ENCODE measurements at regions not wholly inside any gene's neighbourhood (a gene's known extent, or its start where the extent isn't known, plus 50 kb on each side); places are given as distances from the start of the nearest gene placed in this dataset.
"Not testable (repeated sequence)": the region's sequence is repeated elsewhere in the genome, so short reads cannot be mapped to it uniquely, and the experiment has no call there.

GRCh38 chr6:88459189-88459588 is 293.0 kb upstream of the CNR1 start:
- DNase-seq (ENCODE audit: extremely low read depth, low read depth): no peak

- no peak for DNase-seq (ENCODE audit: extremely low read depth, low read depth)
Observed at GRCh38 chr6:88458662-88459061, 292.5 kb upstream of the CNR1 start.

- no peak for DNase-seq (ENCODE audit: extremely low read depth, low read depth)
Observed at GRCh38 chr6:88456221-88456859, 290.2 kb upstream of the CNR1 start.

DNA sequence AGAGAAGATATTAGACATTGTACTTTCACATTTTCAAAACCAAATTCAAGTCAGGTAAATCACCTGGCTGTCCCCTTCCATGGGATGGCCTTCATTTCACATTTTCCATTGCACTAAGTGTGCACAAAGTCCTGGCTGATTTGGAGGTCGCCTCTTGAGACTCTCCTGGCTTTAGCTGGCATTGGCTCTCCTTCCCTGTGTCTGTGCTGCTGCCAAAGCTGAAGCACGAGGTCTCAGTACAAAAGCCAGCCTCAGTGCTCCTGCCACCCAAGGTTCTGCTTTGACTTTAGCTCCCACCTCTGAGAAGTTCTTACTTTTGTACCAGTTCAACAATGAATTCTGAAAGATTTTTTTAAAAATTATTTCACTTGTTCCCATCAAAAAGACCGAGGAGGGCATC is 289.2 kb upstream of the CNR1 start:
- DNase-seq (ENCODE audit: extremely low read depth, low read depth): no peak

- DNase-seq (ENCODE audit: extremely low read depth, low read depth): no peak
Observed at GRCh38 chr6:88454658-88455057, 288.5 kb upstream of the CNR1 start.

- DNase-seq (ENCODE audit: extremely low read depth, low read depth): no peak
Observed at GRCh38 chr6:88449770-88450169, 283.6 kb upstream of the CNR1 start.

DNA sequence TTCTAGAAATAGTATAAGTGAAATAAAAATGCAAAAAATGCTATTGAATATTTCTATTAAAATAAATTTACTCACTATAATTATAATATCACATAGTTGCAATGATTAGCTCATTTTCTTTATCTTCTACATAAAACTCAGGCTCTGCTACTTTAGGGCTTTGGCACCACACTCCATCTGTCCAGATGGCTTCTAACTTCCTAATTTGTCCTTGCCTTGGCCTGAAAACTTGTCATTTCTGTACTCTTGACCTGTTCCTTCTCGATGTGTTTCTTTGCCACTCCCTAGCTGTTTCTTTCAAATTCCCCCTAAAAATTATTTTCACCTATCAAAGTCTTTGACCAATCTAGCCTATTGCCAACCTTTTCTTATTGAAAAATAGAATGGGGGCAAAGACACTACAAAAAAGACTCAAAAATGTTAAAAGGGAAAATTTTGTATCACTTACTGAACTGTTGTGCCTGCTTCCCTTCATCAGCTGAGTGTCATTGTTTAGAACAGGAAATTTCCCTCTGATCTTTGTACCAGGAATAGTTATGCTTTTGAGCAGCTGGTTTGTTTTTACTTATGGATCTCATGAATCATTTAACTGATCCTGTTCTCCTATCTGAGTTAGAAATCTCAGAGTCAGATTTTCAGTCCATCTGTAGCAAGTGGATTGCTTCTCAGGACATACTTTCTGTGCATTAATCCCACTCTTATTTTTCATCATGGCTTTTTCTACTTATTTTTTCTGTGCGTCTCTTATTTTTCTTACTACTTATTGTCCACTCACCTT is 279.2 kb upstream of the CNR1 start:
- no peak for DNase-seq (ENCODE audit: extremely low read depth, low read depth)

DNA sequence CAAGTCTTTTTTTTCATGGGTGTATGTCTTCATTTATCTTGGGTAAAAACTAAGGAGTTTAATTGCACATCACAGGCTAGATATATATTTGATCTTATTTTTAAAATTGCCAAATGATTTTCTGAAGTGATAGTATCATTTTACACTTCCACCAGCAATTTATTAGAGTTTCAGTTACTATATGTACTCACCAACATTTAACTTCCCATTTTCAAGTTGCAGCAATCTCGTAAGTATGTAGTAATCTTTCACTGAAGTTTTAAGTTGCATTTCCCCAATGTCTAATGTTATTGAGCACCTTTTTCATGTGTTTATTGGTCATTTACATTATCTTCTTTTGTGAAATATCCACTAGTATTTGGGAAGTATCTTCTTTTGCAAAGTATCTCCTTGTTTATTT is 277.4 kb upstream of the CNR1 start:
- DNase-seq (ENCODE audit: extremely low read depth, low read depth): no peak

DNA sequence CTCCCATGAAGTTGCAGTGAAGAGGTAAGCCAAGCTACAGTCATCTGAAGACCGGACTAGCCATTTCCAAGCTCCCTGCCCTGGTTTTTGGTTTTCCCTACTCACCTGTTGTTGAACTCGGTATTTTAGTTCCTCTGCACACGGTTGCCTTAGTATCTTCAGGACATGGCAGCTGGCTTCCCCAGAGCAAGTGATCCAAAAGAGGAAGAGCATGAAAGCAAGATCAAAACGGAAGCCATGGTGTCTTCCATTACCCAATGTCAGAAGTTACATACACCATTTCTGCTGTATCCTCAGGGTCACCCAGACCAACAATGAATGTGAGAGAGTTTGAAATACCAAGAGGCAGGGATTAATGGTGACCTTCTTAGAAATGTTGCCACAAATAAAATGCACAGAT is 276.6 kb upstream of the CNR1 start:
- DNase-seq (ENCODE audit: extremely low read depth, low read depth): no peak

GRCh38 chr6:88441346-88441745 is 275.2 kb upstream of the CNR1 start:
- no peak for DNase-seq (ENCODE audit: extremely low read depth, low read depth)

DNA sequence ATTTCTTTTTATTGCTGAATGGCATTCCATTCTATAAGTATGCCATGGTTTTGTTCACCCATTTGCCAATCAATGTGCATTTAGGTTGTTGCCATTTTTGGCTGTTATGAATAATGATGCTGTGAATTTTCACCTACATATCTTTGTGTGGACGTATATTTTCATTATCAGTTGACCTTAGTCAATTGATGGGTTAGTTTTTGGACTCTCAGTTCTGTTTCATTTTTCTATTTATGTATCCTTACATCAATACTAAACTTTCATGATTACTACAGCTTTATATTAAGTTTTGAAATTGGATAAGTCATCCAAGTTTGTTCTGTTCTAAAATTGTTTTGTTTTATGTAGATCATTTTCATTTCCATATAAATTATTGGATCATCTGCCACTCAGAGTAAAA is 261.9 kb upstream of the CNR1 start:
- DNase-seq (ENCODE audit: extremely low read depth, low read depth): no peak

GRCh38 chr6:88426005-88426404 is 259.9 kb upstream of the CNR1 start:
- no peak for DNase-seq (ENCODE audit: extremely low read depth, low read depth)

DNA sequence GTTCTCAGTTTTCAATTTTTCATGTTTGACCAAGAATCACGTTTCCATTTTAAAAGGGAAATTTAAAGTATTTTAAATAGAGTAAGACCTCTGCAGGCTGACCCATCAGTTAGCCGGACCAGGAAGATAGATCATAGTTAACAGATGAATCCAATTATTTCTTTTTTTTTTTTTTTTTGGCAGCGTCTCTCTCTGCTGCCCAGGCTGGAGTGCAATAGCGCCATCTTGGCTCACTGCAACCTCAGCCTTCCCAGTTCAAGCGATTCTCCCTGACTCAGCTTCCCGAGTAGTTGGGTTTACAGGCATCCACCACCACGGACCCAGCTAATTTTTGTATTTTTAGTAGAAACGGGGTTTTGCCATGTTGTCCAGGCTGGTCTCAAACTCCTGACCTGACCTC is 256.7 kb upstream of the CNR1 start:
- peak; percentile 3 for DNase-seq (ENCODE audit: extremely low read depth, low read depth)

DNA sequence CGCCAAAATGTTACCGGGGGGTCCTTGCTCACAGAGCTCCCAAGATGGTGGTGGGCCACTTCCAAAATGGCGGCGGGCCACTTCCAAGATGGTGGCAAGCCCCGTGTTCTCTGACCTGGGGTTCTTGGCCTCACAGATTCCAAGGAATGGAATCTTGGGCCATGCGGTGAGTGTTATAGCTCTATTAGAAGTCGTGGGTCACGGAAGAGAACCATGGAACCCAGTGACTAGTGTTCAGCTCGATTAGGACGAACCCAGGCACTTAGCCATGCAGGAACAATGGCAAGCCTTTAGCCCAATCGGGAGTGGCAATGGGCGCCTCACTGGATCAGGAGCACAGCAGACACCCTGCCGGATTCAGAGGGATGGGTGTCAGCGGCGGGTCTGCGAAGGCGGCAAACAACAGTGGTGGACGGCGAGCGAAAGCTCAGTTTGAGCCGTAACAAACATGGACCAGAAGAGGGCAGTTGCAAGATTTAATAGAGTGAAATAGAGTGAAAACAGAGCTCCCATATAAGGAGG is 254.9 kb upstream of the CNR1 start:
- DNase-seq (ENCODE audit: extremely low read depth, low read depth): not testable (repeated sequence)

DNA sequence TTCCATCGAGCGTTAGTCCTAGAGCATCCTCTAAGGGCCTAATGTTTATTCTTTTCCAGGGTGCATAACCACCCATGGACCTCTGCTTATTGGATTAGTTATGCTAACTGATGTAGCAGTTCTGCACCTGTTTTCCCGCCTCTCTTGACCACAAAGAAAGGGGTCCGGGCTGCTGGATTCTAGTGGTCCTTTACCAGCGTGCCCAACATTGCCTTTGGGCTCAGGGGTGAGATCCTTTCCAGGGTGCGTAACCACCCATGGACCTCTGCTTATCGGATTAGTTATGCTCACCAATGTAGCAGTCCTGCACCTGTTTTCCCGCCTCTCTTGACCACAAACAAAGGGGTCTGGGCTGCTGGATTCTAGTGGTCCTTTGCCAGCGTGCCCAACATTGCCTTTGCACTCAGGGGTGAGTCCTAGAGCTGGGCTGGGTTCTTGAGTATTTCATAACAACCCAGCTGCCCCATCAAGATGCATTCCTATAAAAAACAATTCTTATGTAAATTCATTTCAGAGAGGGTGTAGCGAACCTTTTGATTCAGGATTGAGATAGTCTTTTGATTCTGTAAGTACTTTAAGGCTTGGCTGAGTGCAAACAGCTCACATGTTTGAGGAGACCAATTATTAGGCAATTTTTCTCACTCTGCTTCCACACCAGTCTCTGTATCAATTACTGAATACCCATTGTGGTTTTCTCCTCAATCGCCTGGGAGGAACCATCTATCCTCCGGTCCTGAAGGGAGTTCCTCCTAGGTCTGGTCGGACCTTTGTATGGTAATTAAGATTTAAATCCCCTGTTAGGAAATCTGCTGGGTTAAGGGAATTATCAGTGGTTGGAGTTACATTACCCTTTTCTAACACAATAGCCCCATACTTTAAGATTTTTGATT is 253.0 kb upstream of the CNR1 start:
- not testable (repeated sequence) for DNase-seq (ENCODE audit: extremely low read depth, low read depth)

GRCh38 chr6:88417361-88417760 is 251.2 kb upstream of the CNR1 start:
- DNase-seq (ENCODE audit: extremely low read depth, low read depth): not testable (repeated sequence)

- no peak for DNase-seq (ENCODE audit: extremely low read depth, low read depth)
Observed at GRCh38 chr6:88413459-88413858, 247.3 kb upstream of the CNR1 start.

GRCh38 chr6:88408355-88408754 is 242.2 kb upstream of the CNR1 start:
- not testable (repeated sequence) for DNase-seq (ENCODE audit: extremely low read depth, low read depth)

- not testable (repeated sequence) for DNase-seq (ENCODE audit: extremely low read depth, low read depth)
Observed at GRCh38 chr6:88406674-88407073, 240.5 kb upstream of the CNR1 start.

GRCh38 chr6:88403486-88403885 is 237.3 kb upstream of the CNR1 start:
- no peak for DNase-seq (ENCODE audit: extremely low read depth, low read depth)

DNA sequence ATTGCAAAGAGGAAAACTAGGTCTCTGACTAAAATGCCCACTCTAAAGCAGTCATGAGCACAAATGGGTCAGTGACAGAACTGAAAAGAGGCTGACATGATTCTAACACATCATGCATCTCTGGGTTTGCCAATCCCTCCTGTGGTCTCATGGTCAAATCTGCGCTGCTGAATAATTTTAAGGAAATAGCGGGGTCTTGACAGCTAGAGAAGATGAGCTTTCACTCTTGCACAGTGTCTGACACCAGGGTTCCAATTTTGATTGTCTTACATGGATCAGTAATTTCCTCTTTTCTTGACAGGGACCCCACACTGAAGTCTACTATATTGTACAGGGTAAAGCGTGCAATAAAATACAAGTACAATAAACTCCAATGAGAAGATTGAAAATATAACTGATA is 236.8 kb upstream of the CNR1 start:
- DNase-seq (ENCODE audit: extremely low read depth, low read depth): no peak
